ENCODE measurements at regions not wholly inside any gene's neighbourhood (a gene's known extent, or its start where the extent isn't known, plus 50 kb on each side); places are given as distances from the start of the nearest gene placed in this dataset.

DNA sequence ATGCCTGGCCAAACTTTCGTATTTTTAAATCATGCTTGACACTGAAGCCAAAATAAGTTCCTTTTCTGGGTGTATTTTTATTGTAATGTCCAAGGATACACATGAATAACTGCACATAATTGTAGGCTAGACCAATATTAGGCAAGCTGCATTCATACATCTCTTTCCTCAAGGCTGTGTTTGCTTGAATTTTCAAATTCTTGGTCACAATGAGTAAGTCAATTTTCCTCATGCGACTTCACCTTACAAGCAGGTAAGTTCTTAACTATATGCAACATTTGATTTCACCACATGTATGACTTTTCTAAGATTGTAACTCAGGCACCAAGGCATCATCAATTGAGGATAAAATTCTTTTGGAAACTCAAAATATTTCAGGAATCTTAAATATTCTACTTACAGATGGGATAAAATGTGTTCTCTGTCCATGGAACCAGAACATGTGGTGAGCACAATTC, 112.4 kb upstream of the ZNF217 start:
- TF ChIP-seq, protein P1, sequence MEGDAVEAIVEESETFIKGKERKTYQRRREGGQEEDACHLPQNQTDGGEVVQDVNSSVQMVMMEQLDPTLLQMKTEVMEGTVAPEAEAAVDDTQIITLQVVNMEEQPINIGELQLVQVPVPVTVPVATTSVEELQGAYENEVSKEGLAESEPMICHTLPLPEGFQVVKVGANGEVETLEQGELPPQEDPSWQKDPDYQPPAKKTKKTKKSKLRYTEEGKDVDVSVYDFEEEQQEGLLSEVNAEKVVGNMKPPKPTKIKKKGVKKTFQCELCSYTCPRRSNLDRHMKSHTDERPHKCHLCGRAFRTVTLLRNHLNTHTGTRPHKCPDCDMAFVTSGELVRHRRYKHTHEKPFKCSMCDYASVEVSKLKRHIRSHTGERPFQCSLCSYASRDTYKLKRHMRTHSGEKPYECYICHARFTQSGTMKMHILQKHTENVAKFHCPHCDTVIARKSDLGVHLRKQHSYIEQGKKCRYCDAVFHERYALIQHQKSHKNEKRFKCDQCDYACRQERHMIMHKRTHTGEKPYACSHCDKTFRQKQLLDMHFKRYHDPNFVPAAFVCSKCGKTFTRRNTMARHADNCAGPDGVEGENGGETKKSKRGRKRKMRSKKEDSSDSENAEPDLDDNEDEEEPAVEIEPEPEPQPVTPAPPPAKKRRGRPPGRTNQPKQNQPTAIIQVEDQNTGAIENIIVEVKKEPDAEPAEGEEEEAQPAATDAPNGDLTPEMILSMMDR (IDR thresholded peaks at IDR 0.05), result no peak
- TF ChIP-seq POLR2A (IDR thresholded peaks at IDR 0.05) (no peak), POLR2AphosphoS5 (IDR thresholded peaks at IDR 0.05; ENCODE audit: insufficient read depth in 1 of 2, low read depth in 1 of 2) (no peak)

Measured in vagina (tissue), 2 donors.